H9 (cell line): ENCODE measurements at regions not wholly inside any gene's neighbourhood (a gene's known extent, or its start where the extent isn't known, plus 50 kb on each side); places are given as distances from the start of the nearest gene placed in this dataset.

Experiments
- DNase-seq: peaks from one replicate; pipeline ENCODE4 v3.0.0-alpha.2; 2017
- H2AFZ ChIP-seq: one replicate; pipeline ENCODE4 v1.6.1; 2013; ENCODE audit warnings: mild to moderate bottlenecking, low read length, control low read depth, moderate library complexity
- H2AK5ac ChIP-seq: 2 replicates; pipeline ENCODE4 v1.6.1; 2013; ENCODE audit warnings: low read length, control low read depth, mixed read lengths; ENCODE audit not compliant: insufficient read length
- H2BK120ac ChIP-seq: one replicate; pipeline ENCODE4 v1.6.1; 2013; ENCODE audit warnings: low read depth, mild to moderate bottlenecking, low read length, control low read depth, inconsistent platforms; ENCODE audit not compliant: poor library complexity, severe bottlenecking
- H2BK12ac ChIP-seq: 2 replicates; pipeline ENCODE4 v1.6.1; 2013; ENCODE audit warnings: low read length, control low read depth, mixed read lengths, low read depth; ENCODE audit not compliant: insufficient read length
- H2BK15ac ChIP-seq: 2 replicates; pipeline ENCODE4 v1.6.1; 2013; ENCODE audit warnings: low read depth, low read length, control low read depth
- H2BK20ac ChIP-seq: one replicate; pipeline ENCODE4 v1.6.1; 2013; ENCODE audit warnings: low read depth, mild to moderate bottlenecking, low read length, control low read depth, inconsistent platforms; ENCODE audit not compliant: poor library complexity, severe bottlenecking
- H2BK5ac ChIP-seq: 2 replicates; pipeline ENCODE4 v1.6.1; 2013; ENCODE audit warnings: low read length, control low read depth, mixed read lengths; ENCODE audit not compliant: insufficient read length
- H3K14ac ChIP-seq: 2 replicates; pipeline ENCODE4 v1.6.1; 2013; ENCODE audit warnings: low read length, control low read depth; ENCODE audit not compliant: insufficient read depth
- H3K18ac ChIP-seq: 2 replicates; pipeline ENCODE4 v1.6.1; 2013; ENCODE audit warnings: low read depth, mild to moderate bottlenecking, mixed read lengths, low read length, control low read depth; ENCODE audit not compliant: insufficient read length
- H3K23ac ChIP-seq: 2 replicates; pipeline ENCODE4 v1.6.1; 2013; ENCODE audit warnings: low read length, control low read depth, mixed read lengths, low read depth; ENCODE audit not compliant: insufficient read length
- H3K23me2 ChIP-seq: 2 replicates; pipeline ENCODE4 v1.6.1; 2013; ENCODE audit warnings: low read depth, mild to moderate bottlenecking, mixed read lengths, low read length, control low read depth; ENCODE audit not compliant: insufficient read length, poor library complexity, severe bottlenecking
- H3K27ac ChIP-seq: 2 replicates; pipeline ENCODE4 v1.5.1; 2013; ENCODE audit warnings: low read length, control low read depth, mixed read lengths, low read depth; ENCODE audit not compliant: insufficient read length
- H3K27me3 ChIP-seq: 2 replicates; pipeline ENCODE4 v1.6.1; 2013; ENCODE audit warnings: low read length, control low read depth, inconsistent platforms; ENCODE audit not compliant: insufficient read depth
- H3K4ac ChIP-seq: 2 replicates; pipeline ENCODE4 v1.6.1; 2013; ENCODE audit warnings: low read depth, mild to moderate bottlenecking, control low read depth, inconsistent platforms, low read length, moderate library complexity
- H3K4me1 ChIP-seq: 2 replicates; pipeline ENCODE4 v1.6.1; 2013; ENCODE audit warnings: low read length, control low read depth, inconsistent platforms; ENCODE audit not compliant: insufficient read depth
- H3K4me2 ChIP-seq: 2 replicates; pipeline ENCODE4 v1.6.1; 2013; ENCODE audit warnings: low read length, control low read depth, mixed read lengths; ENCODE audit not compliant: insufficient read length, insufficient read depth
- H3K56ac ChIP-seq: 2 replicates; pipeline ENCODE4 v1.6.1; 2013; ENCODE audit warnings: low read depth, mild to moderate bottlenecking, mixed read lengths, low read length, control low read depth; ENCODE audit not compliant: insufficient read length
- H3K79me1 ChIP-seq: 2 replicates; pipeline ENCODE4 v1.6.1; 2013; ENCODE audit warnings: low read depth, mild to moderate bottlenecking, moderate library complexity, low read length, control low read depth, inconsistent platforms; ENCODE audit not compliant: insufficient read depth, poor library complexity, severe bottlenecking
- H3K79me2 ChIP-seq: 2 replicates; pipeline ENCODE4 v1.6.1; 2013; ENCODE audit warnings: low read length, control low read depth, inconsistent platforms; ENCODE audit not compliant: insufficient read depth
- H3K9ac ChIP-seq: 2 replicates; pipeline ENCODE4 v1.6.1; 2013; ENCODE audit warnings: low read length, control low read depth, mixed read lengths; ENCODE audit not compliant: insufficient read length; ENCODE audit errors: extremely low read depth
- H3K9me3 ChIP-seq: one replicate; pipeline ENCODE4 v1.6.1; 2013; ENCODE audit warnings: low read depth, low read length, inconsistent platforms; ENCODE audit not compliant: control insufficient read depth
- H3T11ph ChIP-seq: one replicate; pipeline ENCODE4 v1.6.1; 2013; ENCODE audit warnings: mild to moderate bottlenecking, low read length, control low read depth, inconsistent platforms
- H4K20me1 ChIP-seq: one replicate; pipeline ENCODE4 v1.6.1; 2013; ENCODE audit not compliant: control insufficient read depth, insufficient read length, insufficient read depth
- H4K5ac ChIP-seq: 2 replicates; pipeline ENCODE4 v1.6.1; 2013; ENCODE audit warnings: low read depth, mild to moderate bottlenecking, mixed read lengths, low read length, control low read depth; ENCODE audit not compliant: insufficient read length
- H4K8ac ChIP-seq: replicated peaks from 2 replicates; pipeline ENCODE4 v1.6.1; 2013; ENCODE audit warnings: low read length, control low read depth, mixed read lengths, low read depth; ENCODE audit not compliant: insufficient read length
- H4K91ac ChIP-seq: 2 replicates; pipeline ENCODE4 v1.6.1; 2013; ENCODE audit warnings: low read depth, mild to moderate bottlenecking, moderate library complexity, mixed read lengths, low read length, control low read depth; ENCODE audit not compliant: insufficient read length
- H3K27ac Mint-ChIP-seq, 3 experiments: 2 replicates in 2 of 3; 3 replicates in 1 of 3; pipeline ENCODE4 v1.8.0; 2020 to 2021; ENCODE audit warnings: mixed read lengths in 3 of 3, mild to moderate bottlenecking in 1 of 3, moderate library complexity in 1 of 3
- H3K27me3 Mint-ChIP-seq: 2 replicates; pipeline ENCODE4 v1.8.0; 2021; ENCODE audit warnings: low read depth, mild to moderate bottlenecking, moderate library complexity, mixed read lengths
- H3K36me3 Mint-ChIP-seq, 3 experiments: 2 replicates in 2 of 3; 3 replicates in 1 of 3; pipeline ENCODE4 v1.8.0; 2020 to 2021; ENCODE audit warnings: low read depth in 3 of 3, mixed read lengths in 3 of 3; ENCODE audit not compliant: insufficient read depth in 1 of 3
- H3K4me1 Mint-ChIP-seq, 2 experiments: 2 replicates each; pipeline ENCODE4 v1.8.0; 2020; ENCODE audit warnings: mixed read lengths in 2 of 2
- H3K4me3 Mint-ChIP-seq, 2 experiments: 2 replicates in 1 of 2; 3 replicates in 1 of 2; pipeline ENCODE4 v1.8.0; 2020 to 2021; ENCODE audit warnings: mild to moderate bottlenecking in 2 of 2, mixed read lengths in 2 of 2, moderate library complexity in 1 of 2
- H3K9me3 Mint-ChIP-seq, 2 experiments: 2 replicates in 1 of 2; 3 replicates in 1 of 2; pipeline ENCODE4 v1.8.0; 2020; ENCODE audit warnings: mild to moderate bottlenecking in 2 of 2, mixed read lengths in 2 of 2, moderate library complexity in 1 of 2
- WGBS: extraction: QIAGEN DNeasy Blood & Tissue Kit; methylation state at CpG from one replicate; pipeline ENCODE4 v1.1.7; 2013; ENCODE audit warnings: missing lambda C conversion rate, low lambda C conversion rate, mixed read lengths; ENCODE audit not compliant: insufficient read length; ENCODE audit errors: extremely low coverage; 5-methylcytosine and 5-hydroxymethylcytosine counted together
- TF ChIP-seq, protein P1 (sequence below): fragments of 200-600 bp; sonication (generic); conservative IDR thresholded peaks from 3 replicates; pipeline ENCODE4 v1.8.0; 2021; ENCODE audit warnings: antibody characterized with exemption, mild to moderate bottlenecking

DNA sequence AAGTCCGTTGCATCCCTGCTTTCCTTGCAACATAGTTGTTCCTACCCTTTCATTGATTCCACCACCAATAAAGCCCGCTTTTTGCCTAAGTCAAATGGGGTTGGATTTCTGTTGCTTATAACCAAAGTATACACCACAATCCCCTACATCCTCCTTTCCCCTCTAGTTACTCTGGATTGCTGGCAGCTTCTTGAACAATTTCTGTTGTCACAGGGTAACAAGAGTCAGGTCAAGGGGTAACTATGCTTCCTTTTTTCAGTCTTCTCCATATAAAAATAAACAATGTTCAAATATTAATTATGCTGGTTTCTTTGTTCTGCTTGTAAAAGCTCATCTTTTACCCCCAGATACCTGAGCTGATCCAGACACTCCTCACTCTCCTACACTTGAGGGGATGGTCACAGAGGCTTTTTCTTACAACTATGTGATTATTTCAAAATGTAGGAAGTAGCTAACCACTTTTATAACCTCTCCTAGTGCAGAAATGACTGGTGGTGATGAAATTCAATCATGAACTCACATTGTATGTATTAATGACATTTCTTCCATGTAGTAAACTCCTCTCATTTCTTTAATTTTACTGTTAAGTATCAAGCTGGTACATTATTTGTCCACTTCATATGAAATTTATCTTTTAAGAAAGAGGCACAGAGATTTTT is 136.5 kb downstream of the SNX18 start:
- H3K4me3 Mint-ChIP-seq = no peak overlapping the region
- no peak overlapping the region for H2BK5ac ChIP-seq
- H2BK120ac ChIP-seq = no peak overlapping the region
- no peaks in the 10 kb centered on the region for H3K36me3 Mint-ChIP-seq
- H2AFZ ChIP-seq = no peak overlapping the region
- no peaks in the 10 kb centered on the region for H3K4me1 ChIP-seq
- H3K9me3 ChIP-seq = no peaks in the 10 kb centered on the region
- no peaks in the 10 kb centered on the region for H3K79me1 ChIP-seq
- H3K14ac ChIP-seq = no peak overlapping the region
- TF ChIP-seq, protein P1, sequence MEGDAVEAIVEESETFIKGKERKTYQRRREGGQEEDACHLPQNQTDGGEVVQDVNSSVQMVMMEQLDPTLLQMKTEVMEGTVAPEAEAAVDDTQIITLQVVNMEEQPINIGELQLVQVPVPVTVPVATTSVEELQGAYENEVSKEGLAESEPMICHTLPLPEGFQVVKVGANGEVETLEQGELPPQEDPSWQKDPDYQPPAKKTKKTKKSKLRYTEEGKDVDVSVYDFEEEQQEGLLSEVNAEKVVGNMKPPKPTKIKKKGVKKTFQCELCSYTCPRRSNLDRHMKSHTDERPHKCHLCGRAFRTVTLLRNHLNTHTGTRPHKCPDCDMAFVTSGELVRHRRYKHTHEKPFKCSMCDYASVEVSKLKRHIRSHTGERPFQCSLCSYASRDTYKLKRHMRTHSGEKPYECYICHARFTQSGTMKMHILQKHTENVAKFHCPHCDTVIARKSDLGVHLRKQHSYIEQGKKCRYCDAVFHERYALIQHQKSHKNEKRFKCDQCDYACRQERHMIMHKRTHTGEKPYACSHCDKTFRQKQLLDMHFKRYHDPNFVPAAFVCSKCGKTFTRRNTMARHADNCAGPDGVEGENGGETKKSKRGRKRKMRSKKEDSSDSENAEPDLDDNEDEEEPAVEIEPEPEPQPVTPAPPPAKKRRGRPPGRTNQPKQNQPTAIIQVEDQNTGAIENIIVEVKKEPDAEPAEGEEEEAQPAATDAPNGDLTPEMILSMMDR = no peak
- H2AK5ac ChIP-seq = no peak overlapping the region
- H3K9me3 Mint-ChIP-seq = no peaks in the 10 kb centered on the region
- H3K4me2 ChIP-seq = no peak overlapping the region
- no peak for DNase-seq
- H3K23me2 ChIP-seq = no peaks in the 10 kb centered on the region
- no CpG with 5 or more reads among the region's 2 CpGs for WGBS
- H3T11ph ChIP-seq = no peak overlapping the region
- no peak overlapping the region for H4K91ac ChIP-seq
- no peak overlapping the region for H3K27ac ChIP-seq
- no peak overlapping the region for H3K18ac ChIP-seq
- no peaks in the 10 kb centered on the region; the same call in 1 of the 2 replicates for H3K27me3 Mint-ChIP-seq
- no peak overlapping the region for H3K23ac ChIP-seq
- no peak overlapping the region for H3K4ac ChIP-seq
- H3K79me2 ChIP-seq = no peaks in the 10 kb centered on the region
- no peak overlapping the region for H4K5ac ChIP-seq
- H3K56ac ChIP-seq = no peak overlapping the region
- no peaks in the 10 kb centered on the region for H3K27me3 ChIP-seq
- H2BK12ac ChIP-seq = no peak overlapping the region
- no peak overlapping the region for H2BK20ac ChIP-seq
- H4K20me1 ChIP-seq = no peaks in the 10 kb centered on the region
- no peak overlapping the region for H3K9ac ChIP-seq
- no peaks in the 10 kb centered on the region for H3K4me1 Mint-ChIP-seq
- no peak overlapping the region for H3K27ac Mint-ChIP-seq
- H2BK15ac ChIP-seq = no peak overlapping the region
- no peak overlapping the region for H4K8ac ChIP-seq
